Natural killer cell (primary cell): ENCODE measurements at regions not wholly inside any gene's neighbourhood (a gene's known extent, or its start where the extent isn't known, plus 50 kb on each side); places are given as distances from the start of the nearest gene placed in this dataset.

Experiments
- ATAC-seq, 3 donors: fragments of 150-1000 bp in 2 of 3; fragments of 200-7000 bp in 1 of 3; cut with Tn5 transposase; 1 replicate in 1 of 3; 2 replicates in 2 of 3; pipeline ENCODE4 v1.10.0; 2021; ENCODE audit warnings: mild to moderate bottlenecking in 2 of 3, moderate library complexity in 2 of 3
- DNase-seq, 2 donors: peaks; one replicate each; pipeline versions ENCODE4 v3.0.0 to v3.0.0-alpha.2; 2013 to 2021; ENCODE audit warnings: mixed read lengths in 1 of 2
- H3K27ac ChIP-seq: one replicate; pipeline ENCODE4 v1.5.1; 2013; ENCODE audit warnings: mild to moderate bottlenecking, low read length
- H3K27me3 ChIP-seq: one replicate; pipeline ENCODE4 v1.6.1; 2013; ENCODE audit warnings: low read length; ENCODE audit not compliant: control insufficient read depth, insufficient read depth
- H3K36me3 ChIP-seq: one replicate; pipeline ENCODE4 v1.6.1; 2013; ENCODE audit warnings: low read length; ENCODE audit not compliant: control insufficient read depth, insufficient read depth
- H3K4me1 ChIP-seq: one replicate; pipeline ENCODE4 v1.6.1; 2013; ENCODE audit warnings: low read length; ENCODE audit not compliant: control insufficient read depth, insufficient read depth
- H3K4me3 ChIP-seq: one replicate; pipeline ENCODE4 v1.5.1; 2013; ENCODE audit warnings: low read length
- H3K9me3 ChIP-seq: one replicate; pipeline ENCODE4 v1.6.1; 2013; ENCODE audit warnings: low read length; ENCODE audit not compliant: control insufficient read depth, insufficient read depth
- H3K27ac Mint-ChIP-seq, 2 donors: one replicate each; pipeline ENCODE4 v1.8.0; 2022; ENCODE audit warnings: mild to moderate bottlenecking in 2 of 2, mixed read lengths in 2 of 2, moderate library complexity in 1 of 2
- H3K27me3 Mint-ChIP-seq, 2 donors: one replicate each; pipeline ENCODE4 v1.8.0; 2022; ENCODE audit warnings: low read depth in 2 of 2, mixed read lengths in 2 of 2
- H3K36me3 Mint-ChIP-seq: one replicate; pipeline ENCODE4 v1.8.0; 2022; ENCODE audit warnings: mixed read lengths
- H3K4me1 Mint-ChIP-seq, 2 donors: one replicate each; pipeline ENCODE4 v1.8.0; 2022; ENCODE audit warnings: mixed read lengths in 2 of 2
- H3K4me3 Mint-ChIP-seq: one replicate; pipeline ENCODE4 v1.8.0; 2022; ENCODE audit warnings: mild to moderate bottlenecking, moderate library complexity, mixed read lengths
- H3K9me3 Mint-ChIP-seq, 2 donors: one replicate each; pipeline ENCODE4 v1.8.0; 2022; ENCODE audit warnings: mixed read lengths in 2 of 2
- WGBS: methylation state at CpG from one replicate; pipeline ENCODE4 v1.1.7; 2013; ENCODE audit warnings: missing lambda C conversion rate; ENCODE audit not compliant: insufficient coverage; 5-methylcytosine and 5-hydroxymethylcytosine counted together
- intact Hi-C: fragments of 100-400 bp; cut with micrococcal nuclease; formaldehyde crosslinking; loops from one replicate; pipeline ENCODE4 v1.14.2; 2022
- TF ChIP-seq, protein P1 (sequence below): fragments of 200-600 bp; IDR thresholded peaks from one replicate; pipeline ENCODE4 v1.8.0; 2022; ENCODE audit warnings: antibody characterized with exemption

DNA sequence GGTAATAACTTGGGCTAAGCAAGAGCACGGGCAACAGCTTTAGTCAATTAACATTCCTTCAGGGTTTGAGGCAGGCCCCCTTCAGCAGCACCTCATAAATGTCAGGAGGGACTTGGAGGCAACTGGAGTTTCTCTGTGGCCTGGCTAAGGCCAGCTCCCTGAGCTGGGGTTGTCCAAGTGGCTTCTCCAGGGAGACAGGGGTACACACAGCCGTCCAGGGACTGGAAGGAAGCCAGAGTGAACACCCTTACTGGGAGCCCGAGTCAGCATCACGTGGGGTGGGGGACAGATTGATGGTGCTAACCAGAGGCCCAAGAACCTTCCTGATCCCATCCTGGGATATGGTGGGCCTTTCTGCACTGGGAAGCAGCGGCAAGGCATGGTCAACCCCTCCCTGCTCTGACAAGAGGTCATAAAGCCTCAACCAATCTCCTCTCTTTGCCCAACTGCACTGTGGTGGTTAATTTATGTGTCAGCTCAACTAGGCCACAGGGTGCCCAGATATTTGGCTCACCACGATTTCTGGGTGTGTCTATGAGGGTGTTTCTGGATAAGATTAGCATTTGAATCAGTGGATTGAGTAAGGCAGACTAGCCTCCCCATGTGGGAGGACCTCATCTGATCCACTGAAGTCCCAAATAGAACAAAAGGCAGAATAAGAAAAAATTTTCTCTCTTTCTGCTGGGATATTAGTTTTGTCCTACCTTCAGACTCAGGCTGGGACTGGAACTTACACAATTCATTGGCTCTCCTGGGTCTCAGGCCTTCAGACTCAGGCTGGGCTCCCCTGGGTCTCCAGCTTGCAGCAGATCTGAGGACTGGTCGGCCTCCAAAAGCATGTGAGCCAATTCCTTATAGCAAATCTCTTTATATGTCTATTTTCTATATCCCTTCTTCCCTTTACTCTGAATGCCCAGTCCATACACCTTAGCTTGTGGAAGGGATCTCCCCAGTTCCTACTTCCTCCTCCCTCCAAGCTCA lies 127.2 kb upstream of the LARP1 start:
- Histone ChIP-seq H3K36me3 (no peaks in the 10 kb centered on the region), H3K27ac (no peak overlapping the region), H3K4me1 (no peaks in the 10 kb centered on the region), H3K4me3 (no peak overlapping the region), H3K9me3 (no peaks in the 10 kb centered on the region), H3K27me3 (no peaks in the 10 kb centered on the region)
- Mint-ChIP-seq H3K4me3 (no peak overlapping the region), H3K36me3 (no peaks in the 10 kb centered on the region), H3K27me3 (peaks cover 0 to 9% of the 10 kb centered on the region in 2 donors), H3K4me1 (no peaks in the 10 kb centered on the region), H3K9me3 (no peaks in the 10 kb centered on the region), H3K27ac (no peak overlapping the region)
- ATAC-seq (no peak), DNase-seq (no peak)
- intact Hi-C loops = no loop called here
- WGBS = 82% methylated on average over 7 of the region's 7 CpGs
- TF ChIP-seq, protein P1, sequence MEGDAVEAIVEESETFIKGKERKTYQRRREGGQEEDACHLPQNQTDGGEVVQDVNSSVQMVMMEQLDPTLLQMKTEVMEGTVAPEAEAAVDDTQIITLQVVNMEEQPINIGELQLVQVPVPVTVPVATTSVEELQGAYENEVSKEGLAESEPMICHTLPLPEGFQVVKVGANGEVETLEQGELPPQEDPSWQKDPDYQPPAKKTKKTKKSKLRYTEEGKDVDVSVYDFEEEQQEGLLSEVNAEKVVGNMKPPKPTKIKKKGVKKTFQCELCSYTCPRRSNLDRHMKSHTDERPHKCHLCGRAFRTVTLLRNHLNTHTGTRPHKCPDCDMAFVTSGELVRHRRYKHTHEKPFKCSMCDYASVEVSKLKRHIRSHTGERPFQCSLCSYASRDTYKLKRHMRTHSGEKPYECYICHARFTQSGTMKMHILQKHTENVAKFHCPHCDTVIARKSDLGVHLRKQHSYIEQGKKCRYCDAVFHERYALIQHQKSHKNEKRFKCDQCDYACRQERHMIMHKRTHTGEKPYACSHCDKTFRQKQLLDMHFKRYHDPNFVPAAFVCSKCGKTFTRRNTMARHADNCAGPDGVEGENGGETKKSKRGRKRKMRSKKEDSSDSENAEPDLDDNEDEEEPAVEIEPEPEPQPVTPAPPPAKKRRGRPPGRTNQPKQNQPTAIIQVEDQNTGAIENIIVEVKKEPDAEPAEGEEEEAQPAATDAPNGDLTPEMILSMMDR = no peak

DNA sequence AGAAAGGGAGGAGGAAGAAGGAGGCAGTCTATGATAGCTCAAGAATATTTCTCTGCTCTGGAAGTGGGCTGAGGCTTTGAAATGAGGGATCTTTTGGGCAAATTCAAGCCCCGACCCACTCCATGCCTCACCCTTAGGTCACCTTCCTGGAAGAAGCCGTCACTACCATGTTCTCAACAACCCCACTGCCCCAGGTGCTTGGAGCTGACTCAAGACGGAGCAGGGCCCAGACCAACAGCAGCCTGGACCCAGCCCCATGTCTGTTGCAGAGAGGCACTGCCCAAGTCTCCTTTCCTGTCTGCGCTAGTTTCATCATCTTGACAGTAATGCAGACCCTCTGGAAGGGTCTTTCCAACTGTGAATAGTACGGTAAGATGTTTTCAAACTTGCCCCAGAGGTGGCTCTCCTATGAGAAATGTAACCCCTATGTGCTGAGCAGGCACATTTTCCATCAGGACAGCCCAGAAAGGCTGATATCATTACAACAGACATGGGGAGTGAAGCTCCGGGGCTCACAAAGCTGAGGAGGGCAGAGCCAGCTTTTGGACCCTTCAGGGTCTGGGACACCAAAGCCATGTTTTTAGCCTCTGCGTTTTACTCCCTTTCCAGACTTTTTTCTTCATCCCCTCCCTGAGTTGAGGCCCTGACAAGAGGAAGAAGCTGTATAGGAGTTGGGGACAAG lies 128.2 kb upstream of the LARP1 start:
- Histone ChIP-seq H3K27me3 (no peaks in the 10 kb centered on the region), H3K4me3 (no peak overlapping the region), H3K27ac (no peak overlapping the region), H3K4me1 (no peaks in the 10 kb centered on the region), H3K9me3 (no peaks in the 10 kb centered on the region), H3K36me3 (no peaks in the 10 kb centered on the region)
- no peaks in the 10 kb centered on the region for H3K4me1 Mint-ChIP-seq
- 90% methylated on average over 7 of the region's 7 CpGs for WGBS
- H3K4me3 Mint-ChIP-seq = no peak overlapping the region
- intact Hi-C loops = no loop called here
- no peak overlapping the region for H3K27ac Mint-ChIP-seq
- H3K36me3 Mint-ChIP-seq = no peaks in the 10 kb centered on the region
- peaks cover 0 to 9% of the 10 kb centered on the region in 2 donors for H3K27me3 Mint-ChIP-seq
- no peak for DNase-seq
- no peak for ATAC-seq
- TF ChIP-seq, protein P1 = no peak
- H3K9me3 Mint-ChIP-seq = no peaks in the 10 kb centered on the region

DNA sequence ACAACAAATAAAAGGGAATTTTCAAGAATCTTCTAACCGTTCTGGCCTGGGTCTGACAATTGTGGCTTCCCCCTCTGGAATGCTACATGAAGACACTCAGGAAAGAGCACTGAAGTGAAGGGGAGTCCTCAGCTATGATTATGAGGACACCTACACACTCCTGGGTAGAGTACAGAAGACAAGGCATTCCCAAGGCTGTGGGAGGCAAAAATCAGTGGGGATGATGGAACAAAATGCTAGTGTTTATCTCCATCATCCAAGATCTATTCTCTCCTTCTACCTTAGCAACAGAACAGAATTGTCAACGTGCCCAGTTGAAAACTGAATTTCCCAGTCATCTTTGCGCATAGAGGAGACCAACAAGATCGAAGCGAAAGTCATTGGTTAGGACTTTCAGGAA lies 130.1 kb upstream of the LARP1 start:
- Mint-ChIP-seq H3K27ac (no peak overlapping the region), H3K4me1 (no peaks in the 10 kb centered on the region), H3K9me3 (no peaks in the 10 kb centered on the region), H3K36me3 (no peaks in the 10 kb centered on the region), H3K4me3 (no peak overlapping the region), H3K27me3 (peaks cover 0 to 9% of the 10 kb centered on the region in 2 donors)
- H3K4me3 ChIP-seq = no peak overlapping the region
- no peaks in the 10 kb centered on the region for H3K36me3 ChIP-seq
- WGBS = 91% methylated on average over 5 of the region's 5 CpGs
- H3K27ac ChIP-seq = no peak overlapping the region
- intact Hi-C loops = no loop called here
- ATAC-seq (no peak), DNase-seq (no peak)
- no peaks in the 10 kb centered on the region for H3K9me3 ChIP-seq
- TF ChIP-seq, protein P1 = no peak
- H3K4me1 ChIP-seq = no peaks in the 10 kb centered on the region
- no peaks in the 10 kb centered on the region for H3K27me3 ChIP-seq
